SHP77 (cell line): ENCODE measurements at regions not wholly inside any gene's neighbourhood (a gene's known extent, or its start where the extent isn't known, plus 50 kb on each side); places are given as distances from the start of the nearest gene placed in this dataset.
A peak's percentile ranks its signal among the peaks of the same experiment; 100 is the strongest.

Experiments
- DNase-seq, 2 experiments: peaks; one replicate each; lab custom pipeline; 2025; lab: John Stamatoyannopoulos, UW

DNA sequence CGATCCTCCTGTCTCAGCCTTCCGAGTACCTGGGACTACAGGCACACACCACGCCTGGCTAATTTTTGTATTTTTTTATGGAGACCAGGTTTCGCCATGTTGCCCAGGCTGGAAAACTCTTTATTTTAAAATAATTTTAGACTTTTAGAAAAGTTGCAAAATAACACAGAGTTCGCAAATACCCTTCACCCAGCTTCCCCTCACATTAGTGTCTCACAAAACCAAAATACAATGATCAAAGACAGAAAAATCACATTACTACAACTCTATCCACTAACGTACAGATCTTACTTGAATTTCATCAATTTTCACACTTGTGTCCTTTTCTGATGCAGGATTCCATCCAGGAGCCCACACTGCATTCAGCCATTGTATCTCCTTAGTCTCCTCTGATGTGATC is 58.8 kb upstream of the ERRFI1 start:
- no peak for DNase-seq

DNA sequence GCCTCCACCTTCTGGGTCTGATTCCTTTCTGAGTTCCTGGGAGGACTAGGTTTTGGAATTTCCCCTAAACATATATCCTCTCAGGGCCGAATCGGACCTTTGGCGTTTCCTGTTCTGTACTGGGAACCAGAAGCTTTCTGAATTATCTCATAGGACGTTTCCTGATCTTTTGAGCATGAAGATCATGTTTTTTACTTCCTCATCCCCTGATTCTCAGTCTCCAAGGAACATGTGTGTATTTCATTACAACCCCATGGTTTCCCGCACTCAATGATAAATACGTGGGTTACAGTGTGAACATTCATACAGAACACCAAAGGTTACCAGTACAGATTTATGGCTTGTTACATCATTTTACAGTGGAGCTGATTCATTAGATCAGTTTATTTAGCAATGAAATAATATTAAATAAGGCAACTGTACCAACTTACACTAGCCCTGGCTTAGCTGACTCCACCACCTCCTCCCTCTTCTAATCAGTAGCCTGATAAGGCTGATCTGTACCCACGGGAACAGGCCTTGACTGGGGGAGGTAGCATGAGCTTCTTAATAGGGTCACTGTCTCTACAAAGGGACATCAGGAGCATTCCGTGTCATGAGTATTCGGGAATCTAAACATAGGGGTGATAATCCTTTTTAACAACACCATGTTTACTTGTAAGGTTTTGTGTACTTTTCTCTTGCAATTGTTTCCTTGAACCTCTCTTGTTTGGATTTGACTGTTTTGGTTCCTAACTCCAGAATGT is 57.8 kb upstream of the ERRFI1 start:
- DNase-seq, result no peak

DNA sequence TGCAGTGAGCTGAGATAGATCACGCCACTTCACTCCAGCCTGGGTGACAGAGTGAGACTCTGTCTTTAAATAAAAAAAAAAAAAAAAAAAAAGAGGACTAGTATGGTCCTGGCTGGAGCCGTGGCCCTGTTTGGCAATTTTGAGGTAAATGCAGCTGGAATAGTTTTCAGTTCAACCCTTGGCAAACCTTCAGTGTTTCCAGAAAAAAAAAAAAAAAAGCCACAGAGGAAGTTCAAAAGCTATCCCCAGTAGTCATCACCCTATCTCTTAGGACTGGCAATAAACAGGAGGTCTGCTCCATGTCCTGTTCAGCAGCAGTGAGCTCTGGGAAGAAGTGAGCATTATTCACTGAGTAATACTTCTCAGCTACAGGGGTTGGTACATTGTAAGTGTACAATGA is 56.8 kb upstream of the ERRFI1 start:
- no peak for DNase-seq

DNA sequence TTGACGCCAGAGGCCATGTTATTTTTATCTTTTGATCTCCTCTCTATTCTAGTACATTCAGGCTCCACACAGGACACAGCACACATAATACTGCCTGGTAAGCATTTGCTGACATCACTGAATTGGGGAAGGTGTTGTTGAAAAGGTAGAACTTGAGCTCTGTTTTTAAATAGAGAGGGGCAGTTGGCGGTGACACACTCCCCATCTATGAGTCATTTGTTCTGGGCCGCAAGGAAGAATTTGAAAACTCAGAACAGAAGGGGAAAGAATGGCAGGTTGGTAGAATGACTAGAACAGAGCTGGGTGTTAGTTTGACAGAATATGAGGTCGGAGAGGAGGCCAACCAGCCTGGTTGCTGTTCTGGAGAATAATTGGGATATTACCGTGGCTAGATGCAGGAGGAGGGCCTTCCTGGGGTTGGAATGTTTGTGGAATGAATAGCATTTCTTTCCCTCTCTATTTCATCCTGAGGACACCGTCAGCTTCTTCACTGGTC is 52.1 kb upstream of the ERRFI1 start:
- DNase-seq, result no peak

DNA sequence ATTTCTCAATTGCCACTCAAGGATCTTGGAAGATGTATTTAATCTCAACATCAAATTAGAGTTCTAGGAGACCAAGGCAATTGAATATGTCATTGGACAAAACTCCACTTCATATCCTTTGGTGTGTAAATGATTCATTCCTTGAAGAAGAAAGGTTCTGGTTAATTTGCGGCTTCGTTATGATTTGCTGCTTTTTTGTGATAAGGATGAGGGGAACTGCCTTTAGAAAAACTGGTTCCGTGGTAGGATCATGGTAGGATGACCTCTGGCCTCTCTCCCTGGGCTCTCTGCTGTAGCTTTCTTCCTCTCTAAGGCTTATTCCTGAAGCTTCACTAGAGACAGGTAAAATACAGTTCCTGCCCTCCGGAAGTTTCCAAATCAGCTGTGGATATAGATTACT is 51.5 kb upstream of the ERRFI1 start:
- DNase-seq, result no peak

DNA sequence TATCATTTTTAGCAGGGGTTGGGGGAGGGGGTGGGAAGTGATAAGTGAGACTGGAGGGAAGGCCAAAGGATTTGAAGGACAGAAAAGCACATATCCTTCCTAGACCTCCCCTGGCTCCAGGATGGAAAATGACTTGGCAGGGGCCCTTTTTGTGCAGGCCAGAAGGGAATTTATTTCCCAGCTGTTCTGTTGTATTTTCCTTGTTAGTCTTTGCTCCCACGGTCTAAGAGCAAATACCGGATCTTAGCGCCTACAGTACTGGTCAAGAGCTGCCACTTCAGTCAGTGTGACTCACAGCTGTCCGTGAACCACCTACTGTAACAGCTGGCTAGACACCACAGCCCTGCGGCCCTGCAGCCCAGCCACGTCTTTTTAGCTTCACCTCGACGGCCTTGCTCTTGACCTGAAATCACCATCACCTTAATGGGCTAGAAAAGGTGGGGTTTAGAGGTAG is 51.0 kb upstream of the ERRFI1 start:
- peak; percentile 53 to 70 for DNase-seq

DNA sequence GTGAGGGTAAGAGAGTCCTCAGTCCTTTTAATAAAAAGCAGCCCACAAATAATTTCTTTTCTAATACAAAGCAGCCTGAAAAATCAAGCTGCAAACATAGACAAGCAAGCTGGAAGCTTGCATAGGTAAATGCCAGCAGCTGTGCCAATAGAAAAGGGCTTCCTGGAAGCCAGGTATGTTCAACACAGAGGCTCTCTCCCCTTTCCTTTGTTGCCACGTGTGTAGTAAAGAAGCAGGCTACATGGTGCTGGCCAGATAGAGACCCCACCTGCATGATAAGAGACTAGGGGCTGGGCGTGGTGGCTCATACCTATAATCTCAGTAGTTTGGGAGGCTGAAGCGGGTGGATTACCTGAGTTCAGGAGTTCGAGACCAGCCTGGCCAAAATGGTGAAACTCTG is 50.1 kb upstream of the ERRFI1 start:
- no peak for DNase-seq
